SK-N-SH treated with all-trans-retinoic acid at 6 μM for 48 hours (cell line): ENCODE measurements at regions not wholly inside any gene's neighbourhood (a gene's known extent, or its start where the extent isn't known, plus 50 kb on each side); places are given as distances from the start of the nearest gene placed in this dataset.

ENCODE experiments used
- ARNTL ChIP-seq: fragments of 450-650 bp; formaldehyde crosslinking; IDR thresholded peaks from 2 replicates; pipeline ENCODE4 v1.5.0; 2020; ENCODE audit warnings: low read depth, mild to moderate bottlenecking, moderate library complexity, borderline replicate concordance
- ISL1 ChIP-seq: fragments of 250-450 bp; sonication (Bioruptor Pico); IDR thresholded peaks from 2 replicates; pipeline ENCODE4 v2.1.2; 2022; ENCODE audit warnings: mild to moderate bottlenecking, moderate library complexity
- PATZ1 ChIP-seq: fragments of 250-450 bp; sonication (Bioruptor Pico); IDR thresholded peaks from 2 replicates; pipeline ENCODE4 v1.8.0; 2020; ENCODE audit warnings: mild to moderate bottlenecking, moderate library complexity, borderline replicate concordance
- RARB ChIP-seq: fragments of 250-450 bp; sonication (Bioruptor Pico); IDR thresholded peaks from 2 replicates; pipeline ENCODE4 v1.8.0; 2021; ENCODE audit warnings: mild to moderate bottlenecking, moderate library complexity
- SNAI2 ChIP-seq: fragments of 250-450 bp; sonication (Bioruptor Pico); IDR thresholded peaks from 2 replicates; pipeline ENCODE4 v1.5.0; 2020; ENCODE audit warnings: mild to moderate bottlenecking, moderate library complexity
- ZFP30 ChIP-seq: fragments of 450-650 bp; formaldehyde crosslinking; IDR thresholded peaks from 2 replicates; pipeline ENCODE4 v1.5.0; 2022; ENCODE audit warnings: mild to moderate bottlenecking, moderate library complexity
- ZNF565 ChIP-seq: fragments of 450-650 bp; formaldehyde crosslinking; conservative IDR thresholded peaks from 2 replicates; pipeline ENCODE4 v1.5.0; 2020; ENCODE audit warnings: low read depth, mild to moderate bottlenecking, moderate library complexity
- ZNF8 ChIP-seq: fragments of 450-650 bp; formaldehyde crosslinking; IDR thresholded peaks from 2 replicates; pipeline ENCODE4 v1.5.0; 2020; ENCODE audit warnings: mild to moderate bottlenecking, moderate library complexity
- TF ChIP-seq, protein P1 (sequence below): fragments of 250-450 bp; sonication (Bioruptor Pico); IDR thresholded peaks from 2 replicates; pipeline ENCODE4 v1.5.1; 2020; ENCODE audit warnings: low read depth, mild to moderate bottlenecking, moderate library complexity

- TF ChIP-seq ZNF8 (CRISPR knock-in tag): no peak
- TF ChIP-seq, protein P1, sequence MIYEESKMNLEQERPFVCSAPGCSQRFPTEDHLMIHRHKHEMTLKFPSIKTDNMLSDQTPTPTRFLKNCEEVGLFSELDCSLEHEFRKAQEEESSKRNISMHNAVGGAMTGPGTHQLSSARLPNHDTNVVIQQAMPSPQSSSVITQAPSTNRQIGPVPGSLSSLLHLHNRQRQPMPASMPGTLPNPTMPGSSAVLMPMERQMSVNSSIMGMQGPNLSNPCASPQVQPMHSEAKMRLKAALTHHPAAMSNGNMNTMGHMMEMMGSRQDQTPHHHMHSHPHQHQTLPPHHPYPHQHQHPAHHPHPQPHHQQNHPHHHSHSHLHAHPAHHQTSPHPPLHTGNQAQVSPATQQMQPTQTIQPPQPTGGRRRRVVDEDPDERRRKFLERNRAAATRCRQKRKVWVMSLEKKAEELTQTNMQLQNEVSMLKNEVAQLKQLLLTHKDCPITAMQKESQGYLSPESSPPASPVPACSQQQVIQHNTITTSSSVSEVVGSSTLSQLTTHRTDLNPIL (CRISPR knock-in tag): no peak
- TF ChIP-seq PATZ1 (CRISPR knock-in tag): no peak
- no peak for TF ChIP-seq SNAI2 (CRISPR knock-in tag)
- TF ChIP-seq ISL1 (CRISPR knock-in tag): no peak
- no peak for TF ChIP-seq ZFP30 (CRISPR knock-in tag)
- no peak for TF ChIP-seq ZNF565 (CRISPR knock-in tag)
- TF ChIP-seq RARB (CRISPR knock-in tag): no peak
- TF ChIP-seq ARNTL (CRISPR knock-in tag): no peak
These were observed 127.8 kb upstream of the FAT1 start for GRCh38 chr4:186851291-186852072.
